GM18508 (cell line): ENCODE measurements at regions not wholly inside any gene's neighbourhood (a gene's known extent, or its start where the extent isn't known, plus 50 kb on each side); places are given as distances from the start of the nearest gene placed in this dataset.
"Not testable (repeated sequence)": the region's sequence is repeated elsewhere in the genome, so short reads cannot be mapped to it uniquely, and the experiment has no call there.

Source experiments
- ATAC-seq: cut with Tn5 transposase; IDR thresholded peaks from one replicate; pipeline ENCODE4 v1.9.1; 2021; ENCODE audit warnings: moderate number of reproducible peaks; ENCODE audit not compliant: insufficient read depth, unreplicated experiment

GRCh38 chr10:123269675-123270074 is 115.5 kb downstream of the BUB3 start:
- ATAC-seq, result no peak

- no peak for ATAC-seq
These were observed 116.0 kb downstream of the BUB3 start for GRCh38 chr10:123270221-123270620.

- no peak for ATAC-seq
These were observed 116.6 kb downstream of the BUB3 start for GRCh38 chr10:123270806-123271205.

- no peak for ATAC-seq
These were observed 118.0 kb downstream of the BUB3 start for GRCh38 chr10:123272171-123272570.

- ATAC-seq, result no peak
These were observed 120.3 kb downstream of the BUB3 start for GRCh38 chr10:123274306-123275135.

- no peak for ATAC-seq
These were observed 120.9 kb downstream of the BUB3 start for GRCh38 chr10:123275136-123275564.

GRCh38 chr10:123278445-123278844 is 124.2 kb downstream of the BUB3 start:
- ATAC-seq, result no peak

GRCh38 chr10:123283371-123283770 is 129.2 kb downstream of the BUB3 start:
- not testable (repeated sequence) for ATAC-seq

- no peak for ATAC-seq
These were observed 129.8 kb downstream of the BUB3 start for GRCh38 chr10:123284022-123284421.

GRCh38 chr10:123287594-123288247 is 133.5 kb downstream of the BUB3 start:
- no peak for ATAC-seq

- no peak for ATAC-seq
These were observed 135.2 kb downstream of the BUB3 start for GRCh38 chr10:123289432-123289831.

GRCh38 chr10:123294109-123294508 is 139.9 kb downstream of the BUB3 start:
- ATAC-seq, result no peak

GRCh38 chr10:123294886-123295285 is 140.7 kb downstream of the BUB3 start:
- ATAC-seq, result no peak

GRCh38 chr10:123295644-123296043 is 141.4 kb downstream of the BUB3 start:
- no peak for ATAC-seq

GRCh38 chr10:123297175-123297574 is 143.0 kb downstream of the BUB3 start:
- ATAC-seq, result no peak

- no peak for ATAC-seq
These were observed 144.4 kb downstream of the BUB3 start for GRCh38 chr10:123298583-123298982.

GRCh38 chr10:123299598-123299997 is 145.4 kb downstream of the BUB3 start:
- ATAC-seq, result no peak

- no peak for ATAC-seq
These were observed 147.1 kb downstream of the BUB3 start for GRCh38 chr10:123301077-123301857.

- ATAC-seq, result no peak
These were observed 149.6 kb downstream of the BUB3 start for GRCh38 chr10:123303581-123304337.

GRCh38 chr10:123305671-123306070 is 151.5 kb downstream of the BUB3 start:
- no peak for ATAC-seq
